Epithelial cell of prostate (primary cell): ENCODE measurements at regions not wholly inside any gene's neighbourhood (a gene's known extent, or its start where the extent isn't known, plus 50 kb on each side); places are given as distances from the start of the nearest gene placed in this dataset.
"Not testable (repeated sequence)": the region's sequence is repeated elsewhere in the genome, so short reads cannot be mapped to it uniquely, and the experiment has no call there.

Experiments used
- DNase-seq: peaks from one replicate; pipeline ENCODE4 v3.0.0-alpha.2; 2011; ENCODE audit warnings: low read depth, low spot score
- H3K27ac ChIP-seq: fragments of 450-650 bp; 2 replicates; pipeline ENCODE4 v1.5.1; 2017; ENCODE audit warnings: mild to moderate bottlenecking

DNA sequence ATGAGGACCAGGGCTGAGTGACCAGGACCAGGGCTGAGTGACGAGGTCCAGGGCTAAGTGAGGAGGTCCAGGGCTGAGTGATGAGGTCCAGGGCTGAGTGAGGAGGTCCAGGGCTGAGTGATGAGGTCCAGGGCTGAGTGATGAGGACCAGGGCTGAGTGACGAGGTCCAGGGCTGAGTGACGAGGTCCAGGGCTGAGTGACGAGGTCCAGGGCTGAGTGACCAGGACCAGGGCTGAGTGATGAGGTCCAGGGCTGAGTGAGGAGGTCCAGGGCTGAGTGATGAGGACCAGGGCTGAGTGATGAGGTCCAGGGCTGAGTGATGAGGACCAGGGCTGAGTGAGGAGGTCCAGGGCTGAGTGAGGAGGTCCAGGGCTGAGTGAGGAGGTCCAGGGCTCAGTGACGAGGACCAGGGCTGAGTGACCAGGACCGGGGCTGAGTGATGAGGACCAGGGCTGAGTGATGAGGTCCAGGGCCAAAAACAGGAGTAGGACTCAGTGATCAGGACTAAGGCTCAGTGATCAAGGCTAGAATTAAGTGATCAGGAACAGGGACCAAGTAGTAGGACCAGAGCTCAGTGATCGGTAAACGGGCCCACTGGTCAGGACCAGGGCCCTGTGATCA lies 176.8 kb downstream of the TMEM121 start:
- not testable (repeated sequence) for H3K27ac ChIP-seq, DNase-seq

DNA sequence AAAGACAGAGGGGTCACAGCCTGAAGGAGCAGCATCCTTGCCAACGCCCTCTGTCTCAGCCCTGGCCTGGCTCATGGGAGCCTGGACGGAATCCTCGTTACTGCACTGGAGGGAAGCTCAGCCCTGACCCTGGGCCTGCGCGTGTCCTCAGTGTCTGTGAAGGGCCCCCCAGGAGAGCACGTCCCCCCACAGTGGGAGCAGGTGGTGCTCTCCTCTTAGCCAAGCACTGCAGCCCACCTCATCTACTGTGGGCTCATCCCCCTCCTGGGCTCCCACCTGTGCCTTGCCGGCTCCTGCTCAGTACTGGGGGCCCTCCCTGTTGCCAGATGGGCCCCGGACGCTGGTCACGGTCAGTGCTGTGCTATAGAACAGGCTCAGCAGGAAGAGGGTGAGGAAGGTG lies 177.7 kb downstream of the TMEM121 start:
- H3K27ac ChIP-seq, DNase-seq: not testable (repeated sequence)

DNA sequence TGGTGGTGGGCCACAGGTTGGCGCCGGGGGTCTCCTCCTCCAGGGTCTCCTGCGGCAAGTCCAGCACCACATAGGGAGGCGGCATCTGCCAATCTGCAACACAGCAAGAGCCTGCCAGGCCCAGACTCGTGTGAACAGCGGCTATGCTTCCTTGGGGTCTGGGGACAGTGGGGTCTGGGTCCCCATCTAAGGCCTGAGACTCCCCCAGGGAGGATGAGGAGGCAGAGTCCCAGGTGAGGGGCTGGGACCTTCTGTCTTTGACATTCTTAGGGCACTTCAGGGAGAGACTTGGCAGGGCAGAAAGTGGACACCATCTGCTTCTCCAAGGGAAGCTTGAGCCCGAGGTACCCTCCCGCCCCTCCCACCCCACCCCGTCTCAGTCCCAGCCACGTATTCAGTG lies 178.1 kb downstream of the TMEM121 start:
- H3K27ac ChIP-seq, DNase-seq: not testable (repeated sequence)

DNA sequence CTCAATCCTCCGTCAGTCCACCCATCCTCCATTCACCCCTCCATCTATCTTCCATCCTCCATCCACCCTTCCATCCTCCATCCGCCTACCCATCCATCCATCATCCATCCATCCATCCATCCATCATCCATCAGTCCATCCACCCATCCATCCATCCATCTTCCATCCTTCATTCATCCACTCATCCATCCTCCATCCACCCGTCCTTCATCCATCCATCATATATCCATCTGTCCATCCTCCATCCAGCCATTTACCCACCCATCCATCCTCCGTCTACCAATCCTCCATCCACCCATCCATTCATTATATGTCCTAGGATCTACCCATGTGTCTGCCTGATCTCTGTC lies 179.1 kb downstream of the TMEM121 start:
- not testable (repeated sequence) for DNase-seq, H3K27ac ChIP-seq

DNA sequence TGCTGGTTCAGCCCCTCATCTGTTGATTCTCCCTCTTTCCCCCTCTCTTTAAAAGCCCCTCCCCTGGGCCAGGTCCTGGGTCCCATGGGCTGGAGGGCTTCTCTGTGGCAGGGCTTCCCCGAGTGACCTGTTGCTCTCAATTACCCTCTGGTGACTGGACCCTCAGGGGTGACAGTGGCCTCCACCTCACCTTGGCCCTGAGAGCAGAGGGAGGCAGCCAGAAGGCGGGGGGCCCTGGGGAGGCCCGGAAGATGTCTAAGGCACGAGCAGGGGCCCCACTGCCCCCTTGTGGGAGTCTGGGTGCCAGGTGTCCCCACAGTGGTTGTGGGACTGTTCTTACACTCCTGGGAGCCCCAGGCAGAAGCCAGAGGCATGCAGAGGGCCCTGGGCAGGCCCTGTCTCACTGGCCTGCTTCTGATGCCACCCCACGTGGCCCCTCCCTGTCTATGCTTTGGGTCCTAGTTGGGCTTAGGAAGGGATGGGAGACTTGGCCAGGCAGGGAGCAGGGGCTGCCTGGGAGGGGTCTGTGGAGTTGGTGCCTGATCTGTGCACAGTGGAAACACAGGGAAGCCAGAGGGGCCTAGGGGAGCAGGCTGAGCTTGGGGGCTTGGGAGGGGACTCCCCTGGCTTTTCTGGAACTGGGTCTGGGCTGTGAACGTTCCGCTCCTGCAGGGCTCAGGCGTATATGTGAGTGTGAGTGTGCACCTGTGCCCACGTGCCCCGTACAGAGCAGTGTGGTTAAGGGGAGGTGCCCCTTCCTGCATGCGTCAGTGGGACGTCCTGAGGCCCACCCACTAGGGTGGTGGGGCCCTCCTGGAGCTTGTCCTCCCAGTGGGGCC lies 179.7 kb downstream of the TMEM121 start:
- not testable (repeated sequence) for H3K27ac ChIP-seq, DNase-seq

DNA sequence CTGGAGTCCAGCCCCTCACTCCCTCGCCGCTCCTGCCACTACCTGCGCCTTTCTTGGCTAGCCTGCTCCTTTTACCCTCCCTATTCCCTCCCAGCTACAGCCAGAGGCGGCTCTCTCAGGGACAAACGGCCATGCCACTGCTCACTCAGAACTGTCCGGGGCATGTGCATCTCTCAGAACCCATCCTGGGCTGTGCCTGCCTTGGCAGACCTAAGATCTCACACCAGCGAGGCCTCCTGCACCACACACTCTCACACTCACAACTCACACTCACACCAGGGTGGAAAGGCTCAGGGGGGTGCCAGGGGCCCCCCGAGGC lies 180.3 kb downstream of the TMEM121 start:
- DNase-seq, H3K27ac ChIP-seq: not testable (repeated sequence)

DNA sequence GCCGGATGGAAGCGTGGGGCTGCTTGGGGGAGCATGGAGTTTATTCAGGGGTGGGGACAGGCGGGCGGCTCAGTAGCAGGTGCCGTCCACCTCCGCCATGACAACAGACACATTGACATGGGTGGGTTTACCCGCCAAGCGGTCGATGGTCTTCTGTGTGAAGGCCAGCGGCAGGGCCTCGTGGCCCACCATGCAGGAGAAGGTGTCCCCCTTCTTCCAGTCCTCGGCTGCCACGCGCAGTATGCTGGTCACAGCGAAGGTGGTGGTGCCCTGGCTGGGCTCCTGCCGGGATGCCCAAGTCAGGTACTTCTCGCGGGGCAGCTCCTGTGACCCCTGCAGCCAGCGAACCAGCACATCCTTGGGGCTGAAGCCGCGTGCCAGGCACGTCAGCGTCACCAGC lies 180.7 kb downstream of the TMEM121 start:
- DNase-seq, H3K27ac ChIP-seq: not testable (repeated sequence)

DNA sequence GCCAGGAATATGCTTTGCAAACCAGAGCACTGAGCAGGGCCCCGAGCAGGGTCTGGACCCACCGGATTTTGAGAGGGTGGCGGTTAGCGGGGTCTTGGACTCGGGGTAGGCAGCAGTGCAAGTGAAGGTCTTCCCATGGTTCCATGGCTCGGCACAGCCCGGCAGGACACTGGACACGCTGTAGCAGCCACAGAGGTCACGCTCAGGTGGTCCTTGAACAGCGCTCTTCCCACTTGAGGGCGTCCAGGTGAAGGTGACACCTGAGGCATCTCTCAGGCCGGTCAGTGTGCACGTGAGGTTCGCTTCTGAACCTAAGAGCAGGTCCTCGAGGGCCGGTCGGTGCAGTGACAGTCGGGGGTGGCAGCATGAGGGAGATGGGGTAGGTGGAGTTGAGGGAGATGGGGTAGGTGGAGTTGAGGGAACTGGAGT lies 181.4 kb downstream of the TMEM121 start:
- H3K27ac ChIP-seq, DNase-seq: not testable (repeated sequence)

DNA sequence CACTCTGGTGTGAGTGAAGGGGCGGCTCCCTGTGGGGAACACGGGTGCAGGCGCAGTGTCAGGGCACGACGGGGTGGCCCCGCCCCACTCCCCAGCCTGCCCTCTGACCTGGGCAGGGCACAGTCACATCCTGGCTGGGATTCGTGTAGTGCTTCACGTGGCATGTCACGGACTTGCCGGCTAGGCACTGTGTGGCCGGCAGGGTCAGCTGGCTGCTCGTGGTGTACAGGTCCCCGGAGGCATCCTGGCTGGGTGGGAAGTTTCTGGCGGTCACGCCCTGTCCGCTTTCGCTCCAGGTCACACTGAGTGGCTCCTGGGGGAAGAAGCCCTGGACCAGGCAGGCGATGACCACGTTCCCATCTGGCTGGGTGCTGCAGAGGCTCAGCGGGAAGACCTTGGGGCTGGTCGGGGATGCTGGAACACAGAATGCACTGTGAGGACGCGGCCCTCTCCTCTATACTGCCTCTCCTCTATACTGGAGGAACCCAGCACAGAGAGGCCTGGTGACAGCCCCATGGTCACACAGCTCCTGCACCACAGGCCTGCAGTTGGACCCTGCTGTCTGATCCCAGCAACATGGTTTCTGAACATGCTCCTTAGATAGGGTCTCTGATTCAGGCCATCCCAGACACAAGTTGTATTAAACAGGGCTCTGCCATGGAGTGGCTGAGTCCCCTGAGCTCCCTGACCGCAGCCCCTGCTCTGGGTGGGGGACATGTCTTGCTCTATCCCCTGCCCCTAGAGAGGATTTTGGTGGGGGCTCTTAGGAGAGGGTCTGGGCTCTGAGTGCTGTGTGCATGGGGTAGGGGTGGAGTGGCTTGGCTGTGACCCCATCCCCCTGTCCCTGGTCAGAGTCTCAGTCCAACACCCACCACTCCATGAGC lies 182.1 kb downstream of the TMEM121 start:
- not testable (repeated sequence) for H3K27ac ChIP-seq, DNase-seq

DNA sequence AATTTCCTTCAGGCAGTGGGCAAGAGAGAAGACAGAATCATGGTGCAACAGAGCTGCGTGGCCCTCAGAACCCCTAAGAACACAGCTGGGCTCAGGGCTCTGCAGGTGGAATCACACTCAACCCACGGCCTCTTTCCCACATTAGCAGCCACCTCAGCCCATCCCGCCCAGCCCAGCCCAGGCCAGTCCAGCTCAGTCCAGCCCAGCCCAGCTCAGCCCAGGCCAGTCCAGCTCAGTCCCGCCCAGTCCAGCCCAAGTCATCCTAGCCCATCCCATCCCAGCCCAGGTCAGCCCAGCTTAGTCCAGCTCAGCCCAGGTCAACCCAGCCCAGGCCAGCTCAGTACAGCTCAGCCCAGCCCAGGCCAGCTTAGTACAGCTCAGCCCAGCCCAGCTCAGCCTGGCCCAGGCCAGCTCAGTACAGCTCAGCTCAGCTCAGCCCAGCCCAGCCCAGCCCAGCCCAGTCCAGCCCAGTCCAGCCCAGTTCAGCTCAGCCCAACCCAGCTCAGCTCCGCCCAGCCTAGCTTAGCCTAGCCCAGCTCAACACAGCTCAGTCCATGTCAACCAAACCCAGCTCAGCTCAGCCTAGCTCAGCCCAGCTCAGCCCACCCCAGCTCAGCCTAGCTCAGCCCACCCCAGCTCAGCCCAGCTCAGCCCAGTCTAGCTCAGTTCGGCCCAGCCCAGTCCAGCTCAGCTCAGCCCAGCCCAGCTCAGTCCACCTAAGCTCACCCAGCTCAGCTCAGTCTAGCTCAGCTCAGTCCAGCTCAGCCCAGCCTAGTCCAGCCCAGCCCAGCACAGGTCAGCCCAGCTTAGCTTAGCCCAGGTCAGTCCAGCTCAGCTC lies 183.1 kb downstream of the TMEM121 start:
- no peak for DNase-seq
- no peak overlapping the region for H3K27ac ChIP-seq

DNA sequence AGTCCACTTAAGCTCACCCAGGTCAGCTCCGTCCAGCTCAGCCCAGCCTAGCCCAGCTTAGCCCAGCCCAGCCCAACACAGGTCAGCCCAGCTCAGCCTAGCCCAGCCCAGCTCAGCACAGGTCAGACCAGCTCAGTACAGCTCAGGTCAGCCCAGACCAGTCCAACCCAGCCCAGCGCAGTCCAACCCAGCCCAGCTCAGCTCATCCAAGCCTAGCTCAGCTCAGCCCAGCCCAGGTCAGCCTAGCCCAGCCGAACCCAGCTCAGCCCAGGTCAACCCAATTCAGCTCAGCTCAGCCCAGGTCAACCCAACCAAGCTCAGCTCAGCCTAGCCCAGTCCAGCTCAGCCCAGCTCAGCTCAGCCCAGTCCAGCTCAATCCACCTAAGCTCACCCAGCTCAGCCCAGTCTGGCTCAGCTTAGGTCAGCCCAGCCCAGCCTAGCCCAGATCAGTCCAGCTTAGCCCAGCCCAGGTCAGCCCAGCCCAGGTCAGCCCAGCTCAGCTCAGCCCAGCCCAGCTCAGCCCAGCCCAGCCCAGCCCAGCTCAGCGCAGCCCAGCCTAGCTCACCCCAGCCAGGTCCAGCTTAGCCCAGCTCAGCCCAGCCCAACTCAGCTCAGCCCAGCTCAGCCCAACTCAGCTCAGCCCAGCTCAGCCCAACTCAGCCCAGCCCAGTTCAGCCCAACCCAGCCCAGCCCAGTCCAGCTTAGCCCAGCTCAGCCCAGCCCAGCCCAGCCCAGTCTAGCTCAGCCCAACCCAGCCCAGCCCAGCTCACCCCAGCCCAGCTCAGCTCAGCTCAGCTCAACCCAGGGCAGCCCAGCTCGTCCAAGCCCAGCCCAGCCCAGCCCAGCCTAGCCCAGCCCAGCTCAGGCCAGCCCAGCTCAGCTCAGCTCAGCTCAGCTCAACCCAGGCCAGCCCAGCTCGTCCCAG lies 184.0 kb downstream of the TMEM121 start:
- no peak overlapping the region for H3K27ac ChIP-seq
- DNase-seq = no peak

DNA sequence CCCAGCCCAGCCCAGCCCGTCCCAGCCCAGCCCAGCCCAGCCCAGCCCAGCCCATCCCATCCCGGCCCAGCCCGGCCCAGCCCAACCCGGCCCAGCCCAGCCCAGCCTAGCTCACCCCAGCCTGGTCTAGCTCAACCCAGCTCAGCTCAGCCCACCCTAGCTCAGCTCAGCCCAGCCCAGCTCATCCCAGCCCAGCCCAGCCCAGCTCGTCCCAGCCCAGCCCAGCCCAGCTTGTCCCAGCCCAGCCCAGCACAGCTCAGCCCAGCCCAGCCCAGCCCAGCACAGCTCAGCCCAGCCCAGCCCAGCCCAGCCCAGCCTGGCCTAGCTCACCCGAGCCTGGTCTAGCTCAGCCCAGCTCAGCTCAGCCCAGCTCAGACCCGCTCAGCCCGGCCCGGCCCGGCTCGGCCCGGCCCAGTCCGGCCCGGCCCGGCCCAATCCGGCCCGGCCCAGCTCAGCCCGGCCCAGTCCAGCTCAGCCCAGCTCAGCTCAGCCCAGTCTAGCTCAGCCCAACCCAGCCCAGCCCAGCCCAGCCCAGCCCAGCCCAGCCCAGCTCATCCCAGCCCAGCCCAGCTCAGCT lies 184.7 kb downstream of the TMEM121 start:
- no peak for DNase-seq

DNA sequence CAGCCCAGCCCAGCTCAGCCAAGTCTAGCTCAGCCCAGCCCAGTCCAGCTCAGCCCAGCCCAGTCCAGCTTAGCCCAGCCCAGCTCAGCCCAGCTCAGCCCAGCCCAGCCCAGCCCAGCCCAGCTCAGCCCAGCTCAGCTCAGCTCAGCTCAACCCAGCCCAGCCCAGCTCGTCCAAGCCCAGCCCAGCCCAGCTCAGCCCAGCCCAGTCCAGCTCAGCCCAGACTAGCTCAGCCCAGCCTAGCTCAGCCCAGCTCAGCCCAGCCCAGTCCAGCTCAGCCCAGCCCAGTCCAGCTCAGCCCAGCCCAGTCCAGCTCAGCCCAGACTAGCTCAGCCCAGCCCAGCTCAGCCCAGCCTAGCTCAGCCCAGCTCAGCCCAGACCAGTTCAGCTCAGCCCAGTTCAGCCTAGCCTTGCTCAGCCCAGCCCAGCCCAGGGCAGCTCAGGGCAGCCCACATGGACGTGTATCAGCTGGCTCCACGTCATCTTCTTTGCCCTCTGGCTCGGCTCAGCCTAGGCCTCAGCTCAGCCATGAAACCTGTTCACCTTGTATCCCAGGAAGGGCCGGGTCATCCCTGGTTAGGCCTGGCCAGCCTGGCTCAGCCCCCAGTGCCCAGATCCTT lies 185.6 kb downstream of the TMEM121 start:
- no peak for DNase-seq
- no peak overlapping the region for H3K27ac ChIP-seq

More for the DNA sequence above, 184.7 kb downstream of the TMEM121 start:
- H3K27ac ChIP-seq = no peak overlapping the region

DNA sequence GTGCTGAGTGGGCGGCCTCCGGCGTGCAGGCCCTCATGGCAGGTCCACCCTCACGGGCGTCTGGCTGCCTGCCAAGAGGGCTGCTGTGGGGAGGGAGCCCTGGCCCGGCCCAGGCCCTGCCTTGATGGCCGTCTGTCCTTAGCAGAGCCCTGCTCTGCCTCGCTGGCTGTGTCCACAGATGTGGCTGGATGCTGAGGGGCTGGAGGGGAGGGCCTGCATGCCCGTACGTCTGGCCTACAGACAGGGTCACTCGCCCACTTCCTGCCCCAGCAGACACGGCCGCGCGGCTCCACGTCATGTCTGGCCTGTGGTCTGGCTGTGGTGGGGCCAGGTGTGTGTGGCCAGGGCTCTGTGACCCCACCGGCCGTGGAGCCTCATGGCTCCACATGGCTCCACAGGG lies 186.3 kb downstream of the TMEM121 start:
- not testable (repeated sequence) for DNase-seq

DNA sequence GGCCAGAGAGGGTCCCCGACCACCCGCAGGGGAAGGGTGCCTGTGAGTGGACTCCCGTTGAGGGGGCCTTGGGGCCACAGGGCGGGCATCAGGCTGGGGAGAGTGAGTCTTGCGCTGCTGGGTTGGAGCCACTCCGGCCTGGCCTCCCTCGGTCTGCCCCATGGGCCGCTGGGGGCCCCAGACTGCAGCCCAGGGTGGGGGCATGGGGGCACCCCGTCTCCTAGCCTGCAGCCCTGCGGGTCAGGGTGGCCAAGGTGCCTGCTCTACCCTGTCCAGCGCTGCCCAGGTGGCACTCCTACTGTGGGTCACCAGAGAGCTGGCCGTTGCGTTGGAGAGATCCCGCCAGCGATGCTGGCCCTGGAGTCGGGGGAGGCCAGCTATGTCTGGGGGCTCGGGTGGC lies 186.8 kb downstream of the TMEM121 start:
- H3K27ac ChIP-seq, DNase-seq: not testable (repeated sequence)

More for the DNA sequence above, 186.3 kb downstream of the TMEM121 start:
- not testable (repeated sequence) for H3K27ac ChIP-seq

DNA sequence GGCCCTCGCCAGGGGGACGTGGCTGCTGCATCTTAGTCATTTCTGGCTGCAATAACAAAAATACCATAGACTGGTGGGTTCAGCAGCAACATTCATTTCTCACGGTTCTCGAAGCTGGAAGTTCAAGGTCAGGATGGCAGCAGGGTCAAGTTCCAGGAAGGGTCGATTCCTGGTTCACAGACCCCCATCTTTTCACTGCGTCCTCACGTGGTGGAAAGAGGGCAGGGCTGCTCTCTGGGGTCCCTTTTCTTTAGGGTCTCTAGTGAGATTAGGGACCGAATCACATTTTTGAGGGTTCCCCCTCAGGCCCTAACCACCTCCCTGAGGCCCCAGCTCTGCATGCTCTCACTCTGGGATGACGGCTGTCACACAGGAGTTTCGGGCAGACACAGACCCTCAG lies 187.5 kb downstream of the TMEM121 start:
- not testable (repeated sequence) for DNase-seq, H3K27ac ChIP-seq

DNA sequence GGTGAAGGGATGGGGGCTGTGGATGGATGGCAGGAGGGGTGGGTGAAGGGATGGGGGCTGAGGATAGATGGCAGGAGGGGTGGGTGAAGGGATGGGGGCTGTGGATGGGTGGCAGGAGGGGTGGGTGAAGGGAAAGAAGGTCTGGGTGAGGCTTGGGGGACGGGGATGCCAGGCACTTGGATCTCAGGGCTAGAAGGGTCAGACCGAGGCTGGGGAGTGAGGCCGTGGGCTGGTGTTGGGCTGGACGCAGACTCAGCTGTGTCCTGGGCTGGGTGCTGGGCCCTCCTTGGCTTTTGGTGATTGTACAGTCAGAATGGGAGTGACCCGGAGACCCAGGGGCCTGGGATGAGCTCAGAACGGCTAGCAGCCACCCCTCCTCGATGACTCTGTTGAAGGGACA lies 192.4 kb downstream of the TMEM121 start:
- DNase-seq, H3K27ac ChIP-seq: not testable (repeated sequence)

DNA sequence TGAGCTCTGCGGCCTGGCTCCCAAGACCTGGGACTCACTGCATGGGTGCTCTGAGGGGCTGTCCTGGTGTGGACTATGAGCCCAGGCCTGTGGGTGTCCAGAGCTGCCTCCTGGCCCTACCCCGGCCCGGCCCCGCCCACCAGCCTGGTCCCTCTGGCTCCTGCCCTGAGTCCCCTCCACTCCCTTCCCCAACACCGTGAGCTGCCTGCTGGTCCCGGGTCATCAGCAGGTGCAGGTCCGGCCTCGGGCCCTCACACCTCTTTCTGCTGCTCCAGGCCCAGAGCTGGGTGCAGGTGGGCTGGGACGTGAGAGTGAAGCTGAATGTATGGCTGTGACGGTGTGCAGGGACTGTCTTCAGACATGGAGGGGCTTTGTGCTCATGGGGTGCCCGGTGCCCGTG lies 193.7 kb downstream of the TMEM121 start:
- not testable (repeated sequence) for DNase-seq, H3K27ac ChIP-seq
